ENCODE measurements at regions not wholly inside any gene's neighbourhood (a gene's known extent, or its start where the extent isn't known, plus 50 kb on each side); places are given as distances from the start of the nearest gene placed in this dataset.

DNA sequence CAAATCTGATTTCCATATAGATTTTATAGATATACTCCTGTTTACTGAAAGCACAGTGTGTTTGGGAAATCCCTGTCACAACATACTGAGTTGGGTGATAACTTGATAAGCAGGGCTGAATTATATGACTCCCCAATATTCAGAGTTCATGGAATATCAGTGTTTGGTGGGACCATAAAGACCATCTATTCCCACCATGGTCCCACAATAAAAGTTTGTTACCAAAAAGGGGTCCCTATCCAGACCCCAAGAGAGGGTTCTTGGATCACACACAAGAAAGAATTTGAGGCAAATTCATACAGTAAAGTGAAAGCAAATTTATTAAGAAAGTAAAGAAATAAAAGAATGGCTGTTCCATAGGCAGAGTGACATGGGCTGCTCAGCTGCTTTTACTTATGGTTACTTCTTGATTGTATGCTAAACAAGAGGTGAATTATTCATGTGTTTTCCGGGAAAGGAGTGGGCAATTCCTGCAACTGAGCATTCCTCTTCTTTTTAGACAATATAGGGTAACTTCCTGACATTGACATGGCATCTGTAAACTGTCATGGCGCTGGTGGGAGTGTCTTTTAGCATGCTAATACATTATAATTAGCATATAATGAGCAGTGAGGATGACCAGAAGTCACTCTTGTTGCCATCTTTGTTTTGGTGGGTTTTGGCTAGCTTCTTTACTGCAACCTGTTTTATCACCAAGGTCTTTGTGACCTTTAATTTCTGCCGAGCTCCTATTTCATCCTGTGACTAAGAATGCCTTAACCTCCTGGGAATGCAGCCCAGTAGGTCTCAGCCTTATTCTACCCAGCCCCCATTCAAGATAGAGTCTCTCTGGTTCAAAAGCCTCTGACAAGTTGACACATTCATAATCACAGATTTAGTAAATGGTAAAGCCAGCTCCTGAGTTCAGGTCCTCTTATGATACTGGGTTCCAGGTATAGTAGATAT lies 240.6 kb upstream of the PDGFD start:
- no peak for FAIRE-seq

DNA sequence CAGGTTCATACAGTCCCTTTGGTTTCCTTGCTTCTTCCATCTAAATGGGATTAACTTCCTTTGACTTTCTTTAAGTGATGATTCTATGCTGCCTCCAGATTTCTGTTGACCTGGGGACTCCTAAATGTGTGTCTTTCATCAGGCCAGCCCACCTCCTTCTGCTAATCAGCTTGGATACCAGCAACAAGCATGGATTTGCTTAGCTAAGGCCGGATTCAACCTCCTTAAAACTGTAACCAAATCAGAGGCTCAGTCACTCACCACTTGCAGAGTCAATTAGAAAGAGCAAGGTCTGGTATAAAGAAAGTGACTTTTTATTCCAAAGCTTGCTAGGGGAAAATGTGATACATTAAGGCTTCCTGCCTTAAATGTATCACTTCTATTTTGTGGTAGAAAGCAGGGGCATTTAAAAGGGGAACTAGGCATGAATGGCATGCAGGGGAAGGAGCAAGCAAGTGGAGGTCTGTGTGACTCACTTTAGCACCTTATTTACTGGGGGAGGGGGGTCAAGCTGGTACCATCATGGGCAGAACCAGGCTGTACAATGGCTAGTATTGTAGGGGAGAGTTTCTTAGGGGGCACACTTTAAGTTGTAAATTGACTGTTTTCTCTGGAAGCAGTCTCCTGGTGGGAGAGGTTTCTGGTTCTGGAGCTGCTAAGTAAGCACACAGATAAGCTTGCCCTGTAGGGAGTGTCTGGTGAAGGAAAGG lies 239.0 kb upstream of the PDGFD start:
- FAIRE-seq: no peak

- no peak for FAIRE-seq
These were observed 230.6 kb upstream of the PDGFD start for GRCh38 chr11:104394508-104394907.

- no peak for FAIRE-seq
These were observed 226.7 kb upstream of the PDGFD start for GRCh38 chr11:104390651-104391050.

GRCh38 chr11:104385884-104386283 lies 221.9 kb upstream of the PDGFD start:
- FAIRE-seq: no peak

DNA sequence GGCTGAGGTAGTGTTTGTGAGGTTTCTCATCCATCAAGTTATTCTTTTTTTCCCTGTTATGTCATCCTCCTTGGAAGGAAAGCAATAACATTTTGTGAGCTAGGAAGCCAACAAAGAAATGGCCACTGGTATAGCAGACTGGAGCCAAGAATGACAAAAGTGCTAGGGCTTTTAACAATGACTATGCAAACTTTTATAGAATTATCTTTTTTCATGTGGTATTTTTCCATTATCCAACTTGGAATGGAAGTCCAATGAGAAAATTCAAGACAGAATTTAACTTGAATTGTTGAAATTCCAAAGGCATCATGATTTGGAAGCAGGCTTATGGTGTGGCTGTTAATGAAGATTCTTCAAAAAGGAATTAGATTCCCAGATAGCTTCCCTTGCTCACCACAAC lies 216.4 kb upstream of the PDGFD start:
- FAIRE-seq: no peak

GRCh38 chr11:104372111-104372510 lies 208.2 kb upstream of the PDGFD start:
- no peak for FAIRE-seq

DNA sequence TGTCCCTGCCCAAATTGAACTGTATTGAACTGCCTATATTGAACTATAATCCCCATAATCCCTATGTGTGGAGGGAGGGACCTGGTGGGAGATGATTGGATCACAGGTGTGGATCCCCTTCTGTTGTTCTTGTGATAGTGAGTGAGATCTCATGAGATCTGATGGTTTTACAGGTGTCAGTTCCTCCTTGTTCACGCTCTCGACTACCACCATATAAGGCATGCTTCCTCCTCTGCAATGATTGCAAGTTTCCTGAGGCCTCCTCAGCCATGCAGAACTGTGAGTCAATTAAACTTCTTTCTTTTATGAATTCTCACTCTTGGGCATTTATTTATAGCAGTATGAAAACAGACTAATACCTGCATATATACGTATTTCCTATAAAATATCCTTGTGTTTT lies 206.5 kb upstream of the PDGFD start:
- FAIRE-seq: no peak

- FAIRE-seq: no peak
These were observed 205.8 kb upstream of the PDGFD start for GRCh38 chr11:104369761-104370160.

- FAIRE-seq: no peak
These were observed 202.4 kb upstream of the PDGFD start for GRCh38 chr11:104366321-104366734.

DNA sequence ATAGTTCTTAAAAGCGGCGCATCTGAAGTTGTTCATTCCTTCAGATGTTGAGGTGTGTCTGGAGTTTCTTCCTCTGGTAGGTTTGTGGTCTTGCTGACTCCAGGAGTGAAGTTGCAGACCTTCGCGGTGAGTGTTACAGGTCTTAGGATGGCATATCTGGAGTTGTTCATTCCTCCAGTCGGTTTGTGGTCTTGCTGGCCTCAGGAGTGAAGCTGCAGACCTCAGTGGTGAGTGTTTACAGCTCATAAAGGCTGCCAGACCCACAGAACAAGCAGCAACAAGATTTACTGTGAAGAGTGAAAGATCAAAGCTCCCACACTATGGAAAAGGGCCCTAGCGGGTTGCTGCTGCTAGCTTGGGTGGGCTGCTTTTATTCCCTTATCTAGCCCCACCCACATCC lies 201.7 kb upstream of the PDGFD start:
- no peak for FAIRE-seq

DNA sequence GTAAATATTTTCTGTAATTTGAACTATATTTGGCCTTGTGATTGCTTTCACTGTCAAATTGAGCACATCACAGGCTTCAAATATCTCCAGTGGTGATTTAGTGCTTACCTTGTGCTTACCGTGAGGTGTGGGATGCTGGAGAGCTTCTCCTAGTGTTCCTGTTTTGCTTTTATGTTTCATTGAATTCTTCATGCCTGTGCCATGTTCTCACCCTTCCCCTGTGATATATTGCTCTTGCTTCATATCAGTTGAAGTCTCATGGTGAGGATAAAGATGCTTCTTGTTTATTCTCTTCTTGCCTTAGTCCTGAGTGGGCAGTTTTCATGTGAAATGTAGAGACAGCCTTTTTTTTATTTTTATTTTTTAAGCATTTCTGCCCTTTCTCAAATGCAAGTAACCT lies 198.0 kb upstream of the PDGFD start:
- FAIRE-seq: no peak

DNA sequence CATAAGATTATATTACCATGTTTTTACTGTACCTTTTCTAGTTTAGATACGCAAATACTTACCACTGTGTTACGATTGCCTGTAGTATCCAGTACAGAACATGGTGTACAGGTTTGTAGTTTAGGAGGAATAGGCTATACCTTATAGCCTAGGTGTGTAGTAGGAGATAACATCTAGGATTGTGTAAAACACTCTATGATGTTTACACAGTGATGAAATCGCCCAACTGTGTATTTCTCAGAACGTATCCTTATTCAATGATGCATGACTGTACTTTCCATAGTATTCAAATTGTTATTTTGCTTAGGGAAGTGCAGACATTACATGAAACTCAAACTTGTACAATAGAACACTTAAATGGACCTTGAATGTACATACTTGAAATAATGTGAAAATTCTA lies 188.1 kb upstream of the PDGFD start:
- FAIRE-seq: no peak

DNA sequence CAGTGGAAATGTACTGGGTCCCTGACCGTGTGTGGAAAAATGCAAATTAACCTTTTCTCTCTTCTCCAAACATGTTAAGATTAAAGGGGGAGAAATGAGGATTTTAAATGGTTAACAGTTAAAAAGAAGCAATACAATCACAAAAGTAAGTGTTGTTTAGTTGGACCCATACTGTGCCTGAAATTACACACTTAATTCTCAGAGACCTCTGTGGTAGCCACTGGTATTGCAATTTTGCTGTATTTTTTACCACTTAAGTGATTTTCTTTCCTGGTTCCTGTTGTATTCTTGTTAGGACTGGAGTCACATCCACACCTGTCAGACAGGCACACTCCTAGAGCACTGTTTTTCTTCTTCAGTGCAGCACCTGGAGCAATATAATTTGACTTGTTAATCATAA lies 179.6 kb upstream of the PDGFD start:
- FAIRE-seq: no peak

GRCh38 chr11:104340590-104340989 lies 176.6 kb upstream of the PDGFD start:
- FAIRE-seq: no peak

GRCh38 chr11:104339380-104339831 lies 175.5 kb upstream of the PDGFD start:
- FAIRE-seq: no peak

DNA sequence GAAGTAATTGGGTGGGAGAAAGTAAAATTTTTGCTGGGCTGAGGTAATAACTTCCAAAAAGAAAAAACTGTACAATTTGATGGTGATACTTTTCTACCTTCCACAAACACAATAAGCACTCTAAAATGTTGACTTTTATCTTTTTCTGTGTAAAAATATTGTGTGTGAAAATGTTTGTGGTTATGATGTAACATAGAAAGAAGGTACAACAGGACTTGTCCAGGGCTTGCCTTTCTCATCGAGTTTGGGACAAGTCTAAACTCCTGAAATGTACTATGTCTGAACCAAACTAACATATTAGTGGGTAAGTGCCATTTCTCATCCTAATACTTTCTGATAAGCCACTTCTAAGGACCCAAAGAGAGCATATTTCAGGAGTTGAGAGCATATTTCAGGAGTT lies 174.2 kb upstream of the PDGFD start:
- FAIRE-seq: no peak

DNA sequence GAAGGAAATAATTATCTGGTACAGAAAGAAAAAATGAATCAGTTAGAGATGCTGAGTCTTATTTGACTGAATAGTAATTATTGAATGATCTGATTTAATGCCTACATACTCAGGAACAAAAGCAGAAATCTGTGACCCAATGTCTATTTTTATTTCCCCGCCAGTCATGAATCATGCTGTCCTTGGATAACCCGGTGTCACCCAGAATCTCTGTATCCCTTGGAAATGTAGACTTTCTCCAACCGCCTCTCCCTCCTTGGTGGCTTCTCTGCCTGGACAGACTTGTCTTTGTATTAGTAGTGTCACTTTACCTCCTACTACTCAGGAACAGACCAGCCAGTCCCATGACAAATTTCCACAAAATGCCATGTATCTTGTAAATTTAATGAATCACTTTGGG lies 173.3 kb upstream of the PDGFD start:
- FAIRE-seq: no peak

DNA sequence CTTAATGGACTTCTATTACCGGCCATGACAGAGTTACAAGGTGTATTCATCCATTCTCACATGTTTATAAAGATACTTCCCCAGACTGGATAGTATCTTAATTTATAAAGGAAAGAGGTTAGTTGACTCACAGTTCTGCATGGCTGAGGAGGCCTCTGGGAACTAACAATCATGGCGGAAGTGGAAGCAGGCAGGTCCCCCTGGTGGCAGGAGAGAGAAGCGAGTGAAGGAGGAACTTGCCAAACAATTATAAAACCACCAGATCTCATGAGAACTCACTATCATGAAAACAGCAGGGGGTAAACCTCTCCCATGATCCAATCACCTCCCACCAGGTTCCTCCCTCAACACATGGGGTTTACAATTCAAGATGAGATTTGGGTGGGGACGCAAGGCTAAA lies 170.0 kb upstream of the PDGFD start:
- FAIRE-seq: no peak

DNA sequence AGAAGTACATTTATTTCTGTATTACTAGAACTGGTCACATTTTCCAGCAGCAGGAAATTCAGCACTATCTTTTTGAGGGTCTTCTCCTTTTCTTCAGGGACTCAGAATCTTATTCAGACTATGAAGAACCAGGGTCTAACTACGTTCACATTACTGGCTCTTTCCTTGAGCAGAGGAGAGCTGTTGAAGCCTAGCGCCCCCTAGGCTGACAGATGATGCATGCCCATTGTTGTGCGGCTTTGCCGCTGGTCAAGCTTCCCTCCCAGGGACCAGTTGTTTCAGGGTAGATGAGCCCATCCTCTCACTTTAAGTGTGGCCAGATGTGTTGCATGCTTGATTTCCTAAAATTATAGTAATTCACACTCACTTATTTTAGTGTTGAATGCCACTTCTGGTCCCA lies 168.2 kb upstream of the PDGFD start:
- FAIRE-seq: no peak

DNA sequence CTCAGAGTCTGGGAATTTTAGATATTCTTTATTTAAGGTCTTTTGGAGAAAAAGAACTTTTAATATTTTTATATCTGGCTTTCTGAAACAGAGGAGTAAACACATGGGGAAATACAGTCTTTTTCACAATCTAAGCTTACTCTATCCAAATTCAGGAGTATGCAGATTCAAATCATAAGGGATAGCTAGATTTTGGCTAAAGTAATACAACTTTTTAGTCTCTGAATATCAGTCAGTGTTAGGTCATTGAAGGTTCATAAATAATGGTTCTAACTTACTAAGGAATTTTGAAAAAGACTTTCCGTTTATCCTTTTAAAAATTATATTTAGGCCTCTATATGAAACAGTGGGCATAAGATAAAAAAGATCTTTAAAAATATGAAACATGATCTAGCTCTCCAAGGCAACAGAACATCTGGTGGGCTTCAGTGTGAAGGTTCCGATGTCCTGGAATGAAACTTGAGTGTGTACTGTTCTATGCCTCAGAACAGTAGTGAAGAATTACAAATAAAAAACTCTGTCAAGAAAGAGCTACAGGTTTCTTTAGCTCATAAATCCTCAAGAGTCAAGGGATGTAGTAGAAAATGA lies 165.2 kb upstream of the PDGFD start:
- no peak for FAIRE-seq

- FAIRE-seq: no peak
These were observed 164.6 kb upstream of the PDGFD start for GRCh38 chr11:104328512-104328907.

- FAIRE-seq: no peak
These were observed 164.0 kb upstream of the PDGFD start for GRCh38 chr11:104327861-104328511.
